ENCODE measurements at regions not wholly inside any gene's neighbourhood (a gene's known extent, or its start where the extent isn't known, plus 50 kb on each side); places are given as distances from the start of the nearest gene placed in this dataset.

DNA sequence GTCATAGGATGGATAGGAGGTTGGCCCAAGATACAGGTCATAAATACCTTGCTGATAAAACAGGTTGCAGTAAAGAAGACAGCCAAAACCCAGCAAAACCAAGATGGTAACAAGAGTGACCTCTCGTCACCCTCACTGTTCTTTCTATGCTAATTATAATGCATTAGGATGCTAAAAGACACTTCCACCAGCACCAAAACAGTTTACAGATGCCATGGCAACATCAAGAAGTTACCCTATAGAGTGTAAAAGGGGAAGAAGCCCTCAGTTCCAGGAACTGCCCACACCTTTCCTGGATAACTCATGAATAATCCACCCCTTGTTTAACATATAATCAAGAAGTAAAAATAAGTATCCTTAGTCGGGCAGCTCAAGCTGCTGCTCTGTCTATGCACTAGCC lies 671.9 kb downstream of the PTPRC start:
- DNase-seq (no peak), FAIRE-seq (no peak)
- no peak overlapping the region for H3K4me3 ChIP-seq (ENCODE audit: low read length in 3 of 3)
- no peak overlapping the region for H3K9ac ChIP-seq (ENCODE audit: low read length in 3 of 3)
- no peak for TF ChIP-seq CTCF (IDR thresholded peaks at IDR 0.05; ENCODE audit: borderline replicate concordance, extremely low read depth, insufficient read depth)
- H3K9me3 ChIP-seq (ENCODE audit: control insufficient read depth in 2 of 3, insufficient read depth in 1 of 3, low read length in 3 of 3): no peaks in the 10 kb centered on the region
- no peak overlapping the region for H3K27ac ChIP-seq (ENCODE audit: low read depth in 2 of 2, low read length in 2 of 2)
- H3K27me3 ChIP-seq (ENCODE audit: control insufficient read depth, insufficient read depth, low read length): no peaks in the 10 kb centered on the region
- H3K4me1 ChIP-seq (ENCODE audit: control insufficient read depth in 2 of 3, insufficient read depth in 2 of 3, low read depth in 1 of 3, low read length in 3 of 3): no peaks in the 10 kb centered on the region
- intact Hi-C loops (cut with DNase I): no loop called here
- H3K36me3 ChIP-seq (ENCODE audit: control insufficient read depth in 2 of 3, insufficient read depth in 3 of 3, low read length in 3 of 3): no peaks in the 10 kb centered on the region

DNA sequence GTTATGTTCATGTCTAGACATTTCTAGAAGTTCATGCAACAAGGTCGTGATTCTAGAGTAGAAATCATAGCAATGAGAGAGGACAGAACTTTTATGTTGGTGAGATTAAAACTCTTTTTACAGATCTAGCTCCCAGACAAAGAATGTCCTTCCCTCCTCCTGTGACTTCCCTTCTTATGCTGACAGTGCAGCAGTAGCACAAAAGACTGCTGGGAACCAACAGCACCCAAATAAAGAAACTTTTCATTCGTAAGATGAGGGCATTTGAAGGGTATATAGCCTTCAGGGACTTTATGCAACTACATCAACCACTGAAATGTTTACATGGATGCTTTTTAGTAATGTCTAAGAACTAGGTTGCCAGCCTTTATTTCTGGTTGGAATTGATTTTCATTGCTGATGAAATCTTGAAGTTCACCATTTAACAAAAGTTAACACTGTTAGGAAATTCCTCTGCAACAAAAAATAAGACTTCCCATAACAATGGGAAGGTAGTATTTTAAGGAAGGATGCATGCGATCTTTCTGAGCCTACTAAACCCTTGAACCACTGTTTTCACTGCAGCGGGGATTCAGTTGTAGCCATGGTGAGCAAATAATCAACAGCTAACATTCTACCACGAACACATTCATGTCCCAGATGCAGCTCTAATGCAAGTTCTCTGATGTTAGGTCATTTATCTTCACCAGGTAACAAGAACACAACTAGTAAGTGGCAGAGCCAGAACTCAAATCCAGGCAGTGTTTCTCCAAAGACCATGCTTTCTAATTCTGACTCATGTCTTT lies 672.8 kb downstream of the PTPRC start:
- Histone ChIP-seq H3K4me1 (ENCODE audit: control insufficient read depth in 2 of 3, insufficient read depth in 2 of 3, low read depth in 1 of 3, low read length in 3 of 3) (no peaks in the 10 kb centered on the region), H3K9me3 (ENCODE audit: control insufficient read depth in 2 of 3, insufficient read depth in 1 of 3, low read length in 3 of 3) (no peaks in the 10 kb centered on the region), H3K9ac (ENCODE audit: low read length in 3 of 3) (no peak overlapping the region), H3K4me3 (ENCODE audit: low read length in 3 of 3) (no peak overlapping the region), H3K27me3 (ENCODE audit: control insufficient read depth, insufficient read depth, low read length) (no peaks in the 10 kb centered on the region), H3K27ac (ENCODE audit: low read depth in 2 of 2, low read length in 2 of 2) (no peak overlapping the region), H3K36me3 (ENCODE audit: control insufficient read depth in 2 of 3, insufficient read depth in 3 of 3, low read length in 3 of 3) (no peaks in the 10 kb centered on the region)
- FAIRE-seq (no peak), DNase-seq (no peak)
- no peak for TF ChIP-seq CTCF (IDR thresholded peaks at IDR 0.05; ENCODE audit: borderline replicate concordance, extremely low read depth, insufficient read depth)
- intact Hi-C loops (cut with DNase I): no loop called here

GRCh38 chr1:199312626-199313025 lies 673.8 kb downstream of the PTPRC start:
- no peak overlapping the region for H3K27ac ChIP-seq (ENCODE audit: low read depth in 2 of 2, low read length in 2 of 2)
- DNase-seq (no peak), FAIRE-seq (no peak)
- no peaks in the 10 kb centered on the region for H3K4me1 ChIP-seq (ENCODE audit: control insufficient read depth in 2 of 3, insufficient read depth in 2 of 3, low read depth in 1 of 3, low read length in 3 of 3)
- H3K4me3 ChIP-seq (ENCODE audit: low read length in 3 of 3): no peak overlapping the region
- no peak overlapping the region for H3K9ac ChIP-seq (ENCODE audit: low read length in 3 of 3)
- H3K27me3 ChIP-seq (ENCODE audit: control insufficient read depth, insufficient read depth, low read length): no peaks in the 10 kb centered on the region
- intact Hi-C loops (cut with DNase I): no loop called here
- H3K36me3 ChIP-seq (ENCODE audit: control insufficient read depth in 2 of 3, insufficient read depth in 3 of 3, low read length in 3 of 3): no peaks in the 10 kb centered on the region
- no peak for TF ChIP-seq CTCF (IDR thresholded peaks at IDR 0.05; ENCODE audit: borderline replicate concordance, extremely low read depth, insufficient read depth)
- no peaks in the 10 kb centered on the region for H3K9me3 ChIP-seq (ENCODE audit: control insufficient read depth in 2 of 3, insufficient read depth in 1 of 3, low read length in 3 of 3)

- FAIRE-seq (no peak), DNase-seq (no peak)
- Histone ChIP-seq H3K4me1 (ENCODE audit: control insufficient read depth in 2 of 3, insufficient read depth in 2 of 3, low read depth in 1 of 3, low read length in 3 of 3) (no peaks in the 10 kb centered on the region), H3K27me3 (ENCODE audit: control insufficient read depth, insufficient read depth, low read length) (no peaks in the 10 kb centered on the region), H3K27ac (ENCODE audit: low read depth in 2 of 2, low read length in 2 of 2) (no peak overlapping the region), H3K4me3 (ENCODE audit: low read length in 3 of 3) (no peak overlapping the region), H3K9me3 (ENCODE audit: control insufficient read depth in 2 of 3, insufficient read depth in 1 of 3, low read length in 3 of 3) (no peaks in the 10 kb centered on the region), H3K36me3 (ENCODE audit: control insufficient read depth in 2 of 3, insufficient read depth in 3 of 3, low read length in 3 of 3) (no peaks in the 10 kb centered on the region), H3K9ac (ENCODE audit: low read length in 3 of 3) (no peak overlapping the region)
- intact Hi-C loops (cut with DNase I): no loop called here
- no peak for TF ChIP-seq CTCF (IDR thresholded peaks at IDR 0.05; ENCODE audit: borderline replicate concordance, extremely low read depth, insufficient read depth)
Observed at GRCh38 chr1:199313444-199313843, 674.6 kb downstream of the PTPRC start.

Measured in kidney (tissue), 13 donors.